ENCODE measurements at regions not wholly inside any gene's neighbourhood (a gene's known extent, or its start where the extent isn't known, plus 50 kb on each side); places are given as distances from the start of the nearest gene placed in this dataset.
A peak's percentile ranks its signal among the peaks of the same experiment; 100 is the strongest.
"Not testable (repeated sequence)": the region's sequence is repeated elsewhere in the genome, so short reads cannot be mapped to it uniquely, and the experiment has no call there.

DNA sequence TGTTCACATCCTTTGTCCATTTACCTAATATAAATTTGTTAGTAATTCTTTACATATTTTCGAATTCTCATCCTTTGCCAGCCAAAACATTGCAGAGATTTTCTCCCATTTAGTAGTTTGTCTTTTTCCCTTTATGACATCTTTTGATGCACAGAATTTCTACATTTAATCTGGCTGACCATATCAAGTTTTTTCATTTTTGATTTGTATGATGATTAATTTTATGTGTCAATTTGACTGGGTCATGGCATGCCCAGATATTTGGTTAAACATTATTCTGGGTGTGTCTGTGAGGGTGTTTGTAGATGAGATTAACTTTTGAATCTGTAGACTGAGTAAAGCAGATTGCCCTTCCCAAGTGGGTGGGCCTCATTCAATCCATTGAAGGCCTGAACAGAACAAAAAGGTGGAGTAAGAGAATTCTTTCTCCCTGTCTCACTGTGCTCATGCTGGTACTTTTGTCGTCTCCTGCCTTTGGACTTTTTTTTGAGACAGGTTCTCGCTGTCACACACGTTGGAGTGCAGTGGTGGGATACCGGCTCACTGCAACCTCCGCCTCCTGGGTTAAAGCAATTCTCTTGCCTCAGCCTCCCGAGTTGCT, 72.1 kb upstream of the EPB41L1 start:
- ATAC-seq = no peak

DNA sequence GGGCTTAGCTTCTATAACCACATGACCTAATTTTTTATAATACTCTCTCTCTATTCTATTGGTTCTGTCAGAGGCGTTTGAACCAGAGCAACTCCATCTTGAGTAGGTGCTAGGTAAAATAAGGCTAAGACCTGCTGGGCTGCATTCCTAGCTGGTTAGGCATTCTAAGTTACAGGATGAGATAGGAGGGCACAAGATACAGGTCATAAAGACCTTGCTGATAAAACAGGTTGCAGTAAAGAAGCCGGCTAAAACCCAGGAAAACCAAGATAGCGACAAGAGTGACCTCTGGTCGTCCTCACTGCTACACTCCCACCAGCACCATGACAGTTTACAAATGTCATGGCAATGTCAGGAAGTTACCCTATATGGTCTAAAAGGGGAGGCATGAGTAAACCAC, 71.3 kb upstream of the EPB41L1 start:
- not testable (repeated sequence) for ATAC-seq

DNA sequence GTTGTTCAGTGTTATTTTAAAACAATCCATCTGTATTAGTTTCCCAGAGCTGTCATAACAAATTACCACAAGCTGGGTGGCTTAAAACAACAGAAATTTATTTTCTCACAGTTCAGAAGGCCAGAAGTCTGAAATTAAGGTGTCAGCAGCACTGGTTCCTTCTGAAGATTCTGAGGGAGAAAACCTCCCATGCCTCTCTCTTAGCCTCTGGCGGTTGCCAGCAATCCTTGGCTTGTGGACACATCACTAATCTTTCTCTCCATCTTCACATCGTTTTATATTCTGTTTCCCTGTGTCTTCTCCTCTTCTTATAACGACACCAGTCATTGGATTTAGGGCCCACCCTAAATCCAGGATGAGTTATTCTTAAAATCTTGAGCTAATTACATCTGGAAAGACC, 70.2 kb upstream of the EPB41L1 start:
- ATAC-seq = no peak

DNA sequence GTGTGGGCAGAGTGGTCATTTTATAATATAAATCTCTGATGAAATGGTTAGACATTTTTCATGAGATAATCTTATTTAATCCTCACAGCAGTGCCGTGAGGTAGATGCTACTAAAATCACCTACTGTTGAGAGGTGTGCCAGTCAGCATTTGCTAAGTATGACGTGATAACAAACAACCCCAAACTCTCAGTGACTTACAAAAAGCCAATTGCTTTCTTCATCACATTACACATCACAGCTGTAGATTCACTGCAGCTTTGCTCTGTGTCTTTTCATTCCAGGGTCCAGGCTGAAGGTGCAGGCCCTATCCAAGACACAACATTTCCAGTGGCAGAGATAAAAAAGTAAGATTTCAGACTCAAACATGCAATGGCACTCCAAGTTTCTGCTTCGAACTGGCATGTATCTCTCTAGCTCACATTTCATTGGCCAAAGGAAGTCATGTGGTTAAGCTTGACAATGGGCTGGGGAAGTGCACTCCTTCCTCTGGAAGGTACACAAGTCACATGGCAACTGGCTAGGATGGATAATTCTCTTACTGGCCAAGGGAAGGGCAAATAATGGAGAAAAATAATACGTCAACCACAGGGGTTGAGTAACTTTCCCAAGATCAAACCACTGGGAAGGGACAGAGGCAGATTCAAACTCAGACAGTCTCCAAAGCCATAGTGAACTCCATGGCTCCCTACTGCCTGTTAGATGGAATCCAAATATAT, 69.5 kb upstream of the EPB41L1 start:
- no peak for ATAC-seq

DNA sequence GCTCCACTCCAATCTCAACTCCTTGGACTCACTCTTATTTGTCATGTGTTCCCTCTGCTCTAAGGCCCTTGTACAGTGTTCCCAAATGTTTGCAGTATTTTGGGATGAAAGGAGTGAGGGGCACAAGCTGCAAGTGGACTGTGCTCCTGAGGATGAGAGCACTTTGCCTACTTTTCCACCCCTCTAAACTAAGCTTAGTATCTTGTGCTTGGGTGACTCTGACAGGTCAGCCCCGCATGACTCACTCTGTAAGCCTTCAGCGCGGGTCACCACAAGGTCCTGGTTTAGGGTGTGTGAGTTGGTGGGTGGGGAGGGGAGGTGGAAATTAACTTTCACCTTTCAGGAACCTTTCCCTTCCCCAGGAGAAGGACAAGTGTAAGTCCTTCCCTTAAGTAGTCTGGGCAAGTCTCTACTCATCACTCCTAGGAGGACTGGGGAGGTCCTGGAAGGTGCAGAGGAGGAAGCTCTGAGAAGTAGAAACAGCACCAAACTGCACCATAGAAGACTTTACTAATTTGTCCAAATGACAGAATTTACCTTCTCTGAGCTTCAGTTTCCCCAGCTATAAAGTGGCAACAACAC, 68.8 kb upstream of the EPB41L1 start:
- ATAC-seq = no peak

DNA sequence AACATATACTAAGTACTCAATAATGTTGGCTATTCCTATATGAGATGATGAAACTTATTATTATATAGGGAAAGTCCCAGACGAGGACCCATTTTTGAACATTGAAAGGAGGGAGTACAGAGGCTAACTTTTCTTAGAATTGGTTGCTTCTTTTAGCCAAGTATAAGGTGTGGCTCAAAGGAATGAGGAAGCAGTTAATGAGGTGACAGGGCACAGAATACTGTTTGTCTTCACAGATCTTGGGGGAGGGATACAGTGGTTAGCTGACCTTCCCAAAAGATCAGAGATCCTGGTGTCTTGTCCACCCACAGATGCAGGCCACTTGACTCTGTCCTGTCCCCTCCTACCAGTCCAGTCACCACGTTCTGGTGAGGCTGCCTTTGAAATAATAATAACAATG, 67.8 kb upstream of the EPB41L1 start:
- ATAC-seq = no peak

DNA sequence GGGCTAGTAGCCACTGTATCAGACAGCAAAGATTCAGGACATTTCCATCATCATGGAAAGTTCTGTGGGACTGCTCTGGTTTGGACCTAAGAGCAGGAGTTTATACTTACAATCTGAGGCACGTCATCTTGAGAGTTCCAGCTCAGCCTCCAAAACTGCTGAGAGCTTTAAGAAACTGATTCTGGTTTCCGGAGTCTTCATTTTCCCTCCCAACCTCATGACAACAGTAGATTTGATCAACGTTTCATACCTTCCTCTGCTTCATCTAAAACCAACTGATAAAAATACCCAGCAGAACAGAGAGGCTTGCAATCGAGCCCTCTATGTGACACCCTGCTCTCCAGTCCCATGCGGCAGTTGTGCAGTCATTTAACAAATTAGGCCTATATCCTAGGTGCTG, 64.3 kb upstream of the EPB41L1 start:
- ATAC-seq = no peak

DNA sequence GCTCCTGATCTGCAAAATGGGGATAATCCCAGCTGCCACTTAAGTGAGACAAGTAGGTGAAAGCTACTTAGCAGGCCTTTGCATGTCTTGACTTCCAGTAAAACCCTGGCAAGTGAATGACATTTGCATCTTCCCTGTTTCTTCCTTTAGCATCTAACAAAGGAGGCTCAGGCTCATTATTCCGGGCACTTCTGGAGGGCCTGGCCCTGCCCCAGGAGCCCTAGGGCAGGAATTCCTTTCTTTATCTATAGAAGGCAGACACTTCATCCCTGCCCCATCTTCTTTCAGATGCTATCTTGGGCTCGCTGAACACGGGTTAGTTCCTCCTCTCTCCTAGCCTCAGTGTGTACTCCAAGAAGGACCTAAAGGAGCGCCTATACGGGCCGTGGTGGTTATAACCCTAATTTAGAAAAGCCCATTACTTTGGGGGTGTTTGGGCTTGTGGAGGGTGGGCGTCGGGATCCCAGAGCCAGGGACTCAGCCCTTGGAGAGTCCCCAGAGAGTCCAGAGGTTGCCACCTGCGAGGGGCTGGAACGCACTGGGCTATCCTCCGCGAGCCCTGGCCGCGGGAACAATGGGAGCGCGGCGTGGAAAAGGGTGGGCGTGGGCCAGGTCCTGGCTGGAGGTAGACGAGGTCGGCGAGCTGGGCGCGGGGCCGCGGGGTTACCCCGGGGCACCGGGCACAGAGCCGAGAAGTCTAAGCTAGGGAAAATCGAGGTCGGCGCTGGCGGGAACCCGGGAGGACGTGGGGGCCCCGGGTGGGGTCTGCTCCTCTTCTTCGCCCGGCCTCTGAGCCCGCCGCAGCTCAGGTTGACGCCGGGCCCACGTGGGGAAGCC, 62.8 kb upstream of the EPB41L1 start:
- no peak for ATAC-seq

DNA sequence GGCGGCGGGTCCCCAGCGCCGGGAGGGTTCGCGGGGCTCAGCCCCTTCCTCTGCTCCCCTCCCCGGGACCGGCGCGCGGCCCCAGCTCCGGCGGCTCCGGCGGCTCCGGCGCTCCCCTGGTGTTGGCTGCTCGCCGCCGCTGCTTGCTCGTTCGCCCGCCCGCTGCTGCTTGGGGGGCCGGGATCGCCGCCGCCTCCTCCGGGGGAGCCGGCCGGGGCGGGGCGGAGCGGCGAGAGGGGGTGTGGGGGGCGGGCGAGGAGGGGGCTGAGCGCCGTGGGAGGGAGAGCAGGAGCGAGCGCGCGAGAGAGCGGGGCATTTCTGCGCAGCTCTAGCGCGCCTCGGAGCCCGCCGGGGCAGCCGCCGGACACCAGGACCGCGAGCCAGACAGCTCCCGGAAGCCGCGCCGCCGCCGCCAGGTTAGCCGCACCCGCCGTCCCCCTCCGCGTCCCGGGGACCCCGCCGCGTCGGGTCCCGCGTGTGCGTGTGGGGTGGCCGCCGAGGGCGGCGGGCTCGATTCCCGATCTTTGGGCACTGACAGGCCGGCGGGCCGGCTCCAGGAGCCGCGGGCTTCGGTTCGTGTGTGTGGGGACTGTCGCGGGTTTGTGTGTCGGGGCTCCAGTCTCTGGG, 62.0 kb upstream of the EPB41L1 start:
- ATAC-seq = peak; percentile 8 to 16

DNA sequence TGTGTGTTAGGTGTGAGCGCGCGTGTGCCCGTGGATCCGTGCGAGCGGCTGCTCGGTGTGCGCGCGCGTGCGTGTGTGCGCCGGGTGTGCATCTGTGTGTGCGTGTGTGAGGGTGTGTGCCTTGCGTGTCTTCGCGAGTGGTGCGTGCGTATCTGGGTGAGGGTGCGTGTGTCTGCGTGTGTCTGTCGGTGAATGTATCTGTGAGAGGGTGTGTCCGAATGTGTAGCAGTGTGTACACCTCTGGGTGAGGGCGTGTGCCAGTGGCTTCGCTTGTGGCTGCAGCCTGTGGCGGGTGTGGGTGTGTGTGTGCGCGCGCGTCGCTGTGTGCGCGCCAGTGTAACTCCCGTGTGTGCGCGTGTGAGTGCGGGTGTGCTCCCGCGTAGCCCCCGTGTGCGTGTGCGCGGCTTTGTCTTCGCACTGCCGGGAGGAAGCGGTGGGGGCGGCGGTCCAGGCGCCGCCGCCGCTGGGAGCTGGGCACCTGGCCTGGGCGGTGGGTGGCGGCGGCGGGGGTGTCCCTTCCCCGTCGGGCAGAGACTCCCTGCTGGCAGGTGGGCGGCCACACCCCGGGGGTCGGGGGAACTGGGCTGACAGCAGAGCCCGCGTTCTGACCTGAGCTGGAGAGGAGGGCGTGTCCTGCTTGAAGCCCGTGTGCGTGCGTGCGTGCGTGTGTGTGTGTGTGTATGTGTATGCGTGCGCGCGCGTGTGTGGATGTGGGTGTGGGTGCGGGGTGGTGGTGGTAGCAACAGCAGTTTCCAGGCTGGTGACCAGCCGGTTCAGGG, 61.3 kb upstream of the EPB41L1 start:
- peak; percentile 49 to 58 for ATAC-seq

DNA sequence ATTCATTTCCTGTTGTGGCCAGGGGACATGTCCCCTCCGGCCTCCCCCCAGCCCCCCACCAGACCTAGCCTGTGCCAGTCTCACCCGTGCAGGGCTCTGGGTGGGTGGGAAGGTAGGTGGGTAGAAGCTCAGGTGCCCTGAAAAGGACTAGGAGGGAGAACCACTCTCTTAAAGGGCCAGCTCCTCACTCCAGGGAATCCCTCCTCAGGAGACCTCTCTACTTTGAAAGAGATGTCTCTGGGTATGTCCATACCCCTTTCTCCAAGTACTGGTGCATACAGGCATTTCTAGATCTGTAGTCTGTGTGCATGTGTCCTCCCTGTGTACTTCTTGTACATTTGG, 60.8 kb upstream of the EPB41L1 start:
- peak in 1 of 2 donors; percentile 25 for ATAC-seq

DNA sequence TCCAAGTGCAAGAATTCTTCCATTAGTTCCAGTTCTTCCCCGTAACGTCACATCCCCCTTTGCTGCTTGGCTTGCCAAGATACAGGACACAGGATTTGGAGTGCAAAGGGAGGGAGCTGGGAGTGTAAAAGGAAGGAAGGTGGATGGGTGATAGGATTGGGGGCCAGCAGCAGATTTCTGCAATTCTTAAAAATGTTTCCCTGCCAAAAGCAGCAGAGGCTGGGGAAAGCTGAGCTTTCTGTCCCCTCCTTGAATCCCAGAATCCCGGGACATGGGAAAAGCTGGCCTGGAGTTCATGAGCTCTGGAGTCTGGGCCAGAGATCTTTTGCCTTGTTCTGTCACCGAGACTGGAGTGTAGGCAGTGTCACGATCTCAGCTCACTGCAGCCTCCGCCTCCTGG, 60.0 kb upstream of the EPB41L1 start:
- no peak for ATAC-seq

DNA sequence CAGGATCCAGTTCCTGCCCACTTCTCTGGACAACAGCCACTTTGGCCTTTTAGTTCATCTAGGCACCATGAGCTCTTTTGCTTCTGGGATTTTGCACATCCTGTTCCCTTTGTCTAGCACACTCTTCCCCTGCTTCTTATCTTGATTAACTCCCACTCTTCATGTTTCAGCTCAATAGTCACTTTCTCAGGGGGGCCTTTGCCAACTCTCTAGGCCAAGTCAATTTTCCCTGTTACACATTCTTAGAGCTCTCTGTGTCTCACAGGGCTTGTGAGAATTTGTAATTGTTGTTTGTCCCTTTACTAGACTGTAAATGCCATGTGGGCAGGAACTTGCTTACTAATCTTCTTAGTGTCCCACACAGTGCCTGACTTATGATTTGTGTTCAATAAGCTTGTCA, 58.1 kb upstream of the EPB41L1 start:
- no peak for ATAC-seq

DNA sequence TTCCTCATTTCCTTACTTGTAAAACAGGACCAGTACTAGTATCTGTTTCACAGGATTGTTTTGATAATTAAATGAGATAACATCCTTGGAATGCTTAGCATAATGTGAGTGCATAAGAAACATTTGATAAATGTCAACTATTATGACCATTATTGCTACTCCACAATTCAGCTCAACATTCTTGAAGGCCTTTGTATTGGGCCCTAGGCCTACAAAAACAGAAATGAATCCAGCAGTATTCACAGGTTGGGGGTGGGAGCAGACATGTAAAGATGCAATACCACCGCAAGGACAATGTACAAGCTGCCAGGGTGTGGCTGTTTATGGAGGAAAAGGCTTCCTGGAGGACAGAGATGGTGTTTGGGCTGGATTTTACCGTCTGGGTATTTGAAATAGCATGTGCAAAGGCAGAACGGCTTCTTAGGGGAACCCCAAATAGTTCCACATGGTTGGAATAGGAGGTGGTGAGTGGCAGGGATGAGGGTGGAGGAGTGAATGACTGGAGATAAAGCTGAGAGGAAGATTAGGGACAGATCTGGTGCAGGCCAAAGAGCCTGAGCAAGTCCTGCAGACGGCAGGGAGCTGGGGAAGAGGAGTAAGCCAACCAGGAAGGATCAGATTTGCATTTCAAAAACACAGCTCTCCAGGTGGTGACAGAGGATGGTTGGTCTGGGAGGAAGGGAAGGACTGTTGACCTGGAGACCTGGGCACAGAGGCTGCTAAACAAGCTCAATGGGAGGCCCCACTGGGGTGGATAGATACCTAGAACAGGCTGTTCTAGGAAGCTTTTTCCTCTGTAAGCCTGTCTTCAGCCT, 57.0 kb upstream of the EPB41L1 start:
- no peak for ATAC-seq

DNA sequence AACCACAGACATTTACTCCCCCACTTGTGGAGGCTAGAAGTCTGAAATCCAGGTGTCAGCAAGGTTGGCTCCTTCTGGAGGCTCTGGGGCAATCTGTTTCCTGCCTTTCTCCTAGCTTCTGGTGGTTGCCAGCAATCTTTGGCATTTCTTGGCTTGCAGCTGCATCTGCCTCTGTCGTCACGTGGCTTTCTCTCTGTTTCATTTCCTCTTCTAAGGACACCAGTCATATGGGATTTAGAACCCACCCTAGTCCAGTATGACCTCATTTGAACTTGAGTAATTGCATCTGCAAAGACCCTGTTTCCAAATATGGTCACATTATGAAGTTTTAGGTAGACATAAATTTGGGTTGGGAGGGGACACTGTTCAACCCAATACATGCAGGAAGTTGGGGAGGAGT, 56.2 kb upstream of the EPB41L1 start:
- no peak for ATAC-seq

DNA sequence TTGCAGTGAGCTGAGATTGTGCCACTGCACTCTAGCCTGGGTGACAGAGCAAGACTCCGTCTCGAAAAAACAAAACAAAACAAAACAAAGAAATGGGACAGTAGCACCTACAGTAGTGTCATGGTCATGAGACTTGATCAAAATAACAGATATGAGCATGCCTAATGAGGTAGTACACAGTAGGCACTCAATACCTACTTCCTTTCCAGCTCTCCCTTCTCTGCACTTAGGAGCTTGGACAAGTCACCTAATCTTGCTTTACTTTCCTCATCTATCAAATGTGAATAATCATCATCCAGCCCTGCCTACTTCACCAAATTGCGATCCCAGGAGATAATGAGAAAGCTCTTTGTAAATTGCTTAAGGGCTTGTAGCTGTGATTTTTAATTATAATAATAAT, 55.4 kb upstream of the EPB41L1 start:
- no peak for ATAC-seq

DNA sequence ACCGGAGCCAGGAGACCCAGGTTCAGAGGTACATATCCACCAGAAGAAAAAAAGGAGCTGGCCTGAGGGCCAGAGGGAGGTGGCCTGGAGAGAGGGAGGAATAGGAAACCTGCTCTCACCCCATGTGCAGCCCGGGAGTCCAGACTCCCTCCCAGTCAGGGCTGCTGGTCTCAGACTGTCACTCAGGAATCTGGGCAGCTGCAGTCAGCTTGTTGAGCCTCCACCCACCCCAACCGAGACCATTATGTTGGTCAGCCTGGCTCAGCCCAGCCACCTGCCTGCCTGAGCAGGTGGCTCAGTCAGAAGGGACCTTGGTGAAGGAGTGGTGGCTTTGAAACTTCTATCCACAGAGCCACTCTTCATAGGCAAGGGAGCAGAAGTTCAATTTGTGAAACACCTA, 53.3 kb upstream of the EPB41L1 start:
- no peak for ATAC-seq

DNA sequence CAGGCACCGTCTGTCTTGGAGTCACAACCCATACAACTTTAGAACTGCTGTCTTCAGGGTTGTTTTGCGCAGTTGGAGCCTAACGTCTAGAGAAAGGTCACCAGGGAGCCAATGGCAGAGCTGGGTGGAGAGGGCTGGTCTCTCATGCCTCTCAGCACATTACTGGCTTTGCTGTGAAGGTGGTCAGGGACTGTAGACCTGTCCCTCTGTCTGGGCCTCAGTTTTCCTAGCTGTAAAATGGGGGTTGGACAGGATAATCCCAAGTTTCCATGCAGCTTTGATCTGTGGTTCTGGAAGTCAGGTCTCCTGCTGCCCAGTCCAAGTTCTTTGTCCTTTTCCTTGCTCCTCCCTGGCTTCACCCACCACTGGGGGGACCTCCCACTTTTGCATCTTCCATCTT, 52.2 kb upstream of the EPB41L1 start:
- no peak for ATAC-seq

DNA sequence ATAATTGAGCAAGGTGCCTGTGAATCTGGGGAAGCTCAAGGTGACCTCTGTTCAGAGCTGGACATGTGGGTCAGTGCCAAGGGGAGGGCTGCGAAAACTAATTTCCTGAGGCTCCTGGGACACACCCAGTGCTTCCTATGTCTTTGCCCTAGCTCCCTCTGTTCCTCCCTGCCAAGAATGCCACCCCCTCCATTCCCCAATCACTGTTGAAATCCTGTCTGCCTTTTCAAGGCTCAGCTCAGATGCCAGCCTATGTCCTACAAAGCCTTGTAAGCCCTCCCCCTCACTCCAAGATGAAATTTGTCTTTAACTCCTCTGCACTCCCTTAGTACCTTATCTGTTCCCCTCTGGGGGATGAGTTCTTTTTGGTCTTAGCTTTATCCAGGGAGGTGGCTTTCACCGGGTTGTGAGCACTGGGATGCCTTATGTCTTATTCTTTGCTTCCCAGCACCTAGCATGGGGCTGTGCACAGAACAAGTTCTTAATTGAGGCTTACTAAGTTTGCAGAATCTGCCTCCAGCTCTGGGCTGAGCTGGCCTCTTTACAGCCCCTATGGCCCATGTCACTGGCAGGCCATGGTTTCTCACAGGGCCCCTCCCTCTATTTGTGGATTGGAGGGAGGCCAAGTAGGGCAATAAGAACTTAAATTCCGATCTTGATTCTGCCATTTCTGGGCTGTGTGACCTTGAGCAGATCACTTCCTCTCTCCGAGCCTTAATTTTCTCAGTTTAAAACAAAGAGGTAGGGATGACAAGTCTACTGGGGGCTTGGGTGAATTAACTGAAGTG, 51.5 kb upstream of the EPB41L1 start:
- no peak for ATAC-seq

DNA sequence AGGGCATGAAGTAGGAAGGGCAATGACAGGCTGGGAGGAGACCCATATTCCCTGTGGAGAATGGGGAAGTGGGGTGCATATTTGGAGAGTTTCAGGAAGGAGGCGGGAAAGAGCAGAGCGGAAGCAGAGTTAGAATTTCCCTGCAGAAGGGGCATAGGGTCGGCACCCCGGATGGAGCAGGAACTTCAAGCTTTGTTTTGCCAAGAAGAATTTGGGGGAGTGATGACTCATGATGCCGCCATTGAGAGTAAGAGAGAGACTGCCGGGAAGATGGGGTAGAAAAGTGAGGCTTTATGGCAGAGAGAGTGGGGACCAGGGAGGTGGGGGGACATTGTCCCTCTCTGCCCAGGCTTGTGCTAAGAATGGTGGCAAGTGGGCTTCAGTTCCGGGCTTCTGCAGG, 50.3 kb upstream of the EPB41L1 start:
- no peak for ATAC-seq

Measured in activated CD4-positive, CD25-positive, alpha-beta regulatory T cell treated with anti-CD3 and anti-CD28 coated beads, Interleukin-2, amount 50 U/mL, for 24 hours (primary cell).